Neuronal stem cell (in vitro differentiated cells): ENCODE measurements at regions not wholly inside any gene's neighbourhood (a gene's known extent, or its start where the extent isn't known, plus 50 kb on each side); places are given as distances from the start of the nearest gene placed in this dataset.

Experiments used
- DNase-seq: peaks from one replicate; pipeline ENCODE4 v3.0.0-alpha.2; 2013; ENCODE audit warnings: low spot score
- H2AFZ ChIP-seq: one replicate; pipeline ENCODE4 v1.6.1; 2013; ENCODE audit warnings: mild to moderate bottlenecking, low read length, inconsistent platforms
- H2AK5ac ChIP-seq: 2 replicates; pipeline ENCODE4 v1.6.1; 2013; ENCODE audit warnings: low read depth, mild to moderate bottlenecking, inconsistent platforms, low read length, moderate library complexity, mixed read lengths
- H2BK120ac ChIP-seq: 2 replicates; pipeline ENCODE4 v1.6.1; 2013; ENCODE audit warnings: low read depth, mild to moderate bottlenecking, inconsistent platforms, low read length, moderate library complexity, mixed read lengths
- H2BK12ac ChIP-seq: one replicate; pipeline ENCODE4 v1.6.1; 2013; ENCODE audit warnings: low read length, inconsistent platforms
- H2BK15ac ChIP-seq: 2 replicates; pipeline ENCODE4 v1.6.1; 2013; ENCODE audit warnings: mild to moderate bottlenecking, low read length, inconsistent platforms, mixed read lengths
- H2BK5ac ChIP-seq: one replicate; pipeline ENCODE4 v1.6.1; 2013; ENCODE audit warnings: inconsistent platforms, mild to moderate bottlenecking, low read length, moderate library complexity
- H3K14ac ChIP-seq: one replicate; pipeline ENCODE4 v1.6.1; 2013; ENCODE audit warnings: low read length, inconsistent platforms
- H3K18ac ChIP-seq: 2 replicates; pipeline ENCODE4 v1.6.1; 2013; ENCODE audit warnings: low read length, inconsistent platforms
- H3K23ac ChIP-seq: 2 replicates; pipeline ENCODE4 v1.6.1; 2013; ENCODE audit warnings: low read depth, mild to moderate bottlenecking, mixed read lengths, low read length, inconsistent platforms; ENCODE audit not compliant: poor library complexity
- H3K27ac ChIP-seq: replicated peaks from 3 replicates; pipeline ENCODE4 v1.5.1; 2013; ENCODE audit warnings: low read length, inconsistent platforms
- H3K27me3 ChIP-seq, 3 experiments: 2 replicates each; pipeline ENCODE4 v1.6.1; 2013; ENCODE audit warnings: low read length in 3 of 3, mild to moderate bottlenecking in 2 of 3, inconsistent platforms in 1 of 3, low read depth in 1 of 3, mixed read lengths in 1 of 3, moderate library complexity in 1 of 3; ENCODE audit not compliant: control insufficient read depth in 3 of 3, insufficient read depth in 3 of 3
- H3K36me3 ChIP-seq, 2 donors: replicated peaks in 1 of 2; 2 replicates each; pipeline ENCODE4 v1.6.1; 2013; ENCODE audit warnings: low read length in 2 of 2; ENCODE audit not compliant: control insufficient read depth in 2 of 2, insufficient read depth in 2 of 2
- H3K4ac ChIP-seq: 2 replicates; pipeline ENCODE4 v1.6.1; 2013; ENCODE audit warnings: inconsistent platforms, mild to moderate bottlenecking, low read length, moderate library complexity
- H3K4me1 ChIP-seq, 2 donors: 1 replicate in 1 of 2; 2 replicates in 1 of 2; pipeline ENCODE4 v1.6.1; 2013; ENCODE audit warnings: low read length in 2 of 2, low read depth in 1 of 2; ENCODE audit not compliant: control insufficient read depth in 2 of 2, insufficient read depth in 1 of 2
- H3K4me2 ChIP-seq: one replicate; pipeline ENCODE4 v1.6.1; 2013; ENCODE audit warnings: mild to moderate bottlenecking, low read length, inconsistent platforms; ENCODE audit not compliant: insufficient read depth, poor library complexity, severe bottlenecking
- H3K4me3 ChIP-seq, 2 donors: 2 replicates each; pipeline ENCODE4 v1.5.1; 2013; ENCODE audit warnings: low read length in 2 of 2, mild to moderate bottlenecking in 2 of 2, inconsistent platforms in 1 of 2, moderate library complexity in 1 of 2
- H3K79me1 ChIP-seq: one replicate; pipeline ENCODE4 v1.6.1; 2013; ENCODE audit warnings: low read depth, mild to moderate bottlenecking, inconsistent platforms, low read length, moderate library complexity
- H3K9ac ChIP-seq: one replicate; pipeline ENCODE4 v1.6.1; 2013; ENCODE audit warnings: mild to moderate bottlenecking, low read depth, low read length, inconsistent platforms; ENCODE audit not compliant: poor library complexity
- H3K9me3 ChIP-seq, 2 donors: replicated peaks in 1 of 2; 2 replicates each; pipeline versions ENCODE3 to v1.6.1; 2013; ENCODE audit warnings: low read length in 2 of 2, mild to moderate bottlenecking in 2 of 2, inconsistent platforms in 1 of 2, low read depth in 1 of 2, mixed read lengths in 1 of 2, moderate library complexity in 1 of 2; ENCODE audit not compliant: control insufficient read depth in 2 of 2, insufficient read depth in 1 of 2
- H4K8ac ChIP-seq: one replicate; pipeline ENCODE4 v1.6.1; 2013; ENCODE audit warnings: low read depth, mild to moderate bottlenecking, inconsistent platforms, low read length, moderate library complexity
- H4K91ac ChIP-seq: one replicate; pipeline ENCODE4 v1.6.1; 2013; ENCODE audit warnings: low read length, low read depth, mild to moderate bottlenecking, inconsistent platforms; ENCODE audit not compliant: poor library complexity
- WGBS, 2 donors: extraction: QIAGEN DNeasy Blood & Tissue Kit; methylation state at CpG; one replicate each; pipeline ENCODE4 v1.1.7; 2013; ENCODE audit warnings: missing lambda C conversion rate in 2 of 2, mixed read lengths in 1 of 2; ENCODE audit not compliant: insufficient read length in 2 of 2, insufficient replicate concordance in 1 of 2; ENCODE audit errors: extremely low coverage in 2 of 2; 5-methylcytosine and 5-hydroxymethylcytosine counted together

- Histone ChIP-seq H3K4ac (no peak overlapping the region), H2BK12ac (no peak overlapping the region), H3K4me2 (no peak overlapping the region), H2AFZ (no peak overlapping the region), H2BK15ac (no peak overlapping the region), H3K9me3 (no peaks in the 10 kb centered on the region), H4K91ac (no peak overlapping the region), H2AK5ac (no peak overlapping the region), H3K14ac (no peak overlapping the region), H3K79me1 (no peaks in the 10 kb centered on the region), H3K4me3 (no peak overlapping the region), H3K23ac (no peak overlapping the region), H3K9ac (no peak overlapping the region), H3K27me3 (no peaks in the 10 kb centered on the region), H3K27ac (no peak overlapping the region), H3K4me1 (peaks cover 0 to 7% of the 10 kb centered on the region in 2 donors), H3K36me3 (no peaks in the 10 kb centered on the region), H4K8ac (no peak overlapping the region), H2BK5ac (no peak overlapping the region), H3K18ac (no peak overlapping the region), H2BK120ac (no peak overlapping the region)
- DNase-seq: no peak
- no CpG with 5 or more reads among the region's 7 CpGs for WGBS, 2 donors
These were observed 350.7 kb downstream of the GLRX3 start for GRCh38 chr10:130486906-130487305.

- Histone ChIP-seq H3K9ac (peak overlapping the region; percentile 71), H2AFZ (no peak overlapping the region), H2BK15ac (no peak overlapping the region), H3K36me3 (no peaks in the 10 kb centered on the region), H2BK120ac (no peak overlapping the region), H2AK5ac (no peak overlapping the region), H4K91ac (no peak overlapping the region), H3K14ac (no peak overlapping the region), H3K4me1 (peaks cover 0 to 7% of the 10 kb centered on the region in 2 donors), H2BK5ac (no peak overlapping the region), H3K4me2 (no peak overlapping the region), H3K4me3 (no peak overlapping the region), H3K4ac (no peak overlapping the region), H4K8ac (no peak overlapping the region), H2BK12ac (no peak overlapping the region), H3K23ac (no peak overlapping the region), H3K27ac (no peak overlapping the region), H3K79me1 (no peaks in the 10 kb centered on the region), H3K9me3 (no peaks in the 10 kb centered on the region), H3K27me3 (no peaks in the 10 kb centered on the region), H3K18ac (peak overlapping the region; percentile 81)
- no CpG with 5 or more reads among the region's 6 CpGs for WGBS, 2 donors
- no peak for DNase-seq
These were observed 351.4 kb downstream of the GLRX3 start for GRCh38 chr10:130487566-130487965.

- Histone ChIP-seq H2BK12ac (no peak overlapping the region), H3K79me1 (no peaks in the 10 kb centered on the region), H3K23ac (no peak overlapping the region), H3K27ac (no peak overlapping the region), H2BK5ac (no peak overlapping the region), H2BK15ac (no peak overlapping the region), H3K27me3 (no peaks in the 10 kb centered on the region), H3K4me2 (no peak overlapping the region), H2BK120ac (no peak overlapping the region), H3K9ac (no peak overlapping the region), H3K4me1 (peaks cover 0 to 7% of the 10 kb centered on the region in 2 donors), H3K4ac (no peak overlapping the region), H3K36me3 (no peaks in the 10 kb centered on the region), H3K4me3 (no peak overlapping the region), H2AFZ (no peak overlapping the region), H4K91ac (no peak overlapping the region), H3K9me3 (no peaks in the 10 kb centered on the region), H2AK5ac (no peak overlapping the region), H3K18ac (no peak overlapping the region), H4K8ac (no peak overlapping the region), H3K14ac (no peak overlapping the region)
- no peak for DNase-seq
- no CpG with 5 or more reads among the region's 5 CpGs for WGBS, 2 donors
These were observed 353.7 kb downstream of the GLRX3 start for GRCh38 chr10:130489891-130490290.

GRCh38 chr10:130491011-130491692, 355.0 kb downstream of the GLRX3 start:
- no peak overlapping the region for H2BK5ac ChIP-seq
- no peak overlapping the region for H3K27ac ChIP-seq
- H3K18ac ChIP-seq: peak overlapping the region; percentile 15
- no peak overlapping the region for H4K8ac ChIP-seq
- H3K79me1 ChIP-seq: no peaks in the 10 kb centered on the region
- no peak overlapping the region for H3K23ac ChIP-seq
- peaks cover 0 to 7% of the 10 kb centered on the region in 2 donors for H3K4me1 ChIP-seq
- H3K27me3 ChIP-seq: no peaks in the 10 kb centered on the region
- no peak for DNase-seq
- no peak overlapping the region for H2BK120ac ChIP-seq
- no peaks in the 10 kb centered on the region for H3K36me3 ChIP-seq
- no peak overlapping the region for H3K4ac ChIP-seq
- H3K14ac ChIP-seq: no peak overlapping the region
- no peak overlapping the region for H2BK15ac ChIP-seq
- H3K4me3 ChIP-seq: no peak overlapping the region
- no peak overlapping the region for H2AK5ac ChIP-seq
- no peak overlapping the region for H3K4me2 ChIP-seq
- H3K9me3 ChIP-seq: no peaks in the 10 kb centered on the region
- H4K91ac ChIP-seq: no peak overlapping the region
- H3K9ac ChIP-seq: no peak overlapping the region
- H2BK12ac ChIP-seq: no peak overlapping the region
- no CpG with 5 or more reads among the region's 5 CpGs for WGBS, 2 donors
- H2AFZ ChIP-seq: no peak overlapping the region
